Esophagus squamous epithelium (tissue), 4 donors: ENCODE measurements at regions not wholly inside any gene's neighbourhood (a gene's known extent, or its start where the extent isn't known, plus 50 kb on each side); places are given as distances from the start of the nearest gene placed in this dataset.

Experiments
- POLR2A ChIP-seq, 4 donors: fragments of 450-650 bp; IDR thresholded peaks; one replicate each; pipeline ENCODE4 v1.6.1; 2017; ENCODE audit warnings: antibody characterized with exemption in 4 of 4, mild to moderate bottlenecking in 4 of 4, moderate library complexity in 3 of 4
- TF ChIP-seq, protein P1 (sequence below), 6 experiments: fragments of 450-650 bp in 4 of 6; fragments of 200-600 bp in 2 of 6; sonication (generic) in 2 of 6; IDR thresholded peaks; one replicate each; pipeline ENCODE4 v1.5.1; 2016 to 2019; ENCODE audit warnings: antibody characterized with exemption in 6 of 6, mild to moderate bottlenecking in 4 of 6, moderate library complexity in 4 of 6

GRCh38 chr6:21751608-21752007 lies 158.1 kb downstream of the SOX4 start:
- TF ChIP-seq, protein P1, sequence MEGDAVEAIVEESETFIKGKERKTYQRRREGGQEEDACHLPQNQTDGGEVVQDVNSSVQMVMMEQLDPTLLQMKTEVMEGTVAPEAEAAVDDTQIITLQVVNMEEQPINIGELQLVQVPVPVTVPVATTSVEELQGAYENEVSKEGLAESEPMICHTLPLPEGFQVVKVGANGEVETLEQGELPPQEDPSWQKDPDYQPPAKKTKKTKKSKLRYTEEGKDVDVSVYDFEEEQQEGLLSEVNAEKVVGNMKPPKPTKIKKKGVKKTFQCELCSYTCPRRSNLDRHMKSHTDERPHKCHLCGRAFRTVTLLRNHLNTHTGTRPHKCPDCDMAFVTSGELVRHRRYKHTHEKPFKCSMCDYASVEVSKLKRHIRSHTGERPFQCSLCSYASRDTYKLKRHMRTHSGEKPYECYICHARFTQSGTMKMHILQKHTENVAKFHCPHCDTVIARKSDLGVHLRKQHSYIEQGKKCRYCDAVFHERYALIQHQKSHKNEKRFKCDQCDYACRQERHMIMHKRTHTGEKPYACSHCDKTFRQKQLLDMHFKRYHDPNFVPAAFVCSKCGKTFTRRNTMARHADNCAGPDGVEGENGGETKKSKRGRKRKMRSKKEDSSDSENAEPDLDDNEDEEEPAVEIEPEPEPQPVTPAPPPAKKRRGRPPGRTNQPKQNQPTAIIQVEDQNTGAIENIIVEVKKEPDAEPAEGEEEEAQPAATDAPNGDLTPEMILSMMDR (IDR thresholded peaks at IDR 0.05), result no peak
- no peak for TF ChIP-seq POLR2A (IDR thresholded peaks at IDR 0.05)
